Spleen (tissue), 11 donors: ENCODE measurements at regions not wholly inside any gene's neighbourhood (a gene's known extent, or its start where the extent isn't known, plus 50 kb on each side); places are given as distances from the start of the nearest gene placed in this dataset.

Source experiments
- DNase-seq: peaks from one replicate; pipeline ENCODE4 v3.0.0-alpha.2; 2020
- H3K27ac ChIP-seq, 8 donors: fragments of 200-600 bp; sonication (generic) in 7 of 8; 1 replicate in 4 of 8; 2 replicates in 4 of 8; pipeline versions ENCODE4 v1.5.0 to v1.8.0; 2016 to 2021; ENCODE audit warnings: inconsistent platforms in 4 of 8, mild to moderate bottlenecking in 4 of 8, moderate library complexity in 1 of 8
- H3K27me3 ChIP-seq, 7 donors: fragments of 200-600 bp; sonication (generic) in 6 of 7; replicated peaks in 1 of 7; 1 replicate in 4 of 7; 2 replicates in 3 of 7; pipeline versions ENCODE4 v1.5.0 to v1.8.0; 2016 to 2021; ENCODE audit warnings: inconsistent platforms in 3 of 7, mild to moderate bottlenecking in 1 of 7
- H3K36me3 ChIP-seq, 6 donors: fragments of 200-600 bp; sonication (generic) in 5 of 6; 1 replicate in 4 of 6; 2 replicates in 2 of 6; pipeline versions ENCODE4 v1.5.0 to v1.8.0; 2016 to 2021; ENCODE audit warnings: inconsistent platforms in 2 of 6
- H3K4me1 ChIP-seq, 6 donors: fragments of 200-600 bp; sonication (generic) in 5 of 6; 1 replicate in 3 of 6; 2 replicates in 3 of 6; pipeline versions ENCODE4 v1.5.0 to v1.8.0; 2016 to 2021; ENCODE audit warnings: inconsistent platforms in 3 of 6
- H3K4me3 ChIP-seq, 8 donors: fragments of 200-600 bp; sonication (generic) in 7 of 8; 1 replicate in 4 of 8; 2 replicates in 4 of 8; pipeline versions ENCODE4 v1.5.0 to v1.8.0; 2016 to 2021; ENCODE audit warnings: inconsistent platforms in 4 of 8, mild to moderate bottlenecking in 4 of 8, moderate library complexity in 2 of 8
- H3K9me3 ChIP-seq, 8 donors: fragments of 200-600 bp; sonication (generic) in 7 of 8; 1 replicate in 4 of 8; 2 replicates in 4 of 8; pipeline versions ENCODE4 v1.5.0 to v1.8.0; 2016 to 2021; ENCODE audit warnings: inconsistent platforms in 4 of 8
- CTCF ChIP-seq, 11 experiments: fragments of 200-600 bp in 7 of 11; fragments of 450-650 bp in 4 of 11; sonication (generic) in 4 of 11; IDR thresholded peaks in 8 of 11; conservative IDR thresholded peaks in 3 of 11; 1 replicate in 7 of 11; 2 replicates in 4 of 11; pipeline versions ENCODE4 v1.4.0 to v1.8.0; 2016 to 2021; ENCODE audit warnings: antibody characterized with exemption in 11 of 11, inconsistent platforms in 4 of 11, mild to moderate bottlenecking in 1 of 11
- POLR2A ChIP-seq, 3 donors: fragments of 450-650 bp; IDR thresholded peaks; one replicate each; pipeline ENCODE4 v1.5.1; 2017; ENCODE audit warnings: antibody characterized with exemption in 3 of 3, mild to moderate bottlenecking in 1 of 3
- POLR2AphosphoS5 ChIP-seq, 3 donors: sonication (generic); formaldehyde crosslinking; IDR thresholded peaks; one replicate each; pipeline ENCODE4 v1.5.1; 2017; ENCODE audit warnings: antibody characterized with exemption in 3 of 3
- WGBS, 5 donors: extraction: QIAGEN DNeasy Blood & Tissue Kit in 3 of 5; methylation state at CpG; one replicate each; pipeline versions ENCODE4 v1.1.5 to v1.1.7; 2013 to 2018; 5-methylcytosine and 5-hydroxymethylcytosine counted together
- intact Hi-C: fragments of 100-400 bp; cut with DNase I; formaldehyde crosslinking; loops from one replicate; pipeline ENCODE4 v1.15.0; 2023; ENCODE audit warnings: low total_unique reads
- donor health status: healthy with polysubstance abuse.
- donor health status: DM: no; HTN: no; CAD: no; lungs with moderate emphysema.
- donor health status: DM: no; HTN: no; CAD: no.
- donor health status: Bipolar disorder and iron deficiency.
- donor health status: healthy.
- donor health status: DM: no; HTN: no; CAD: no.
- donor health status: DM: yes; HTN: yes; CAD: no.

GRCh38 chr13:61857198-61857597, 441.5 kb upstream of the PCDH20 start:
- H3K36me3 ChIP-seq, result no peaks in the 10 kb centered on the region
- no peaks in the 10 kb centered on the region for H3K4me1 ChIP-seq
- H3K9me3 ChIP-seq, result peaks cover 0 to 9% (median 0%) of the 10 kb centered on the region in 8 donors
- TF ChIP-seq POLR2AphosphoS5 (IDR thresholded peaks at IDR 0.05) (no peak), POLR2A (IDR thresholded peaks at IDR 0.05) (no peak), CTCF (IDR thresholded peaks at IDR 0.05 in 8 of 11, conservative IDR thresholded peaks at IDR 0.05 in 3 of 11) (no peak)
- no peaks in the 10 kb centered on the region for H3K27me3 ChIP-seq
- intact Hi-C loops, result no loop called here
- H3K27ac ChIP-seq, result no peak overlapping the region
- 60 to 93% (median 80%) methylated on average over 3 of the region's 3 CpGs for WGBS, 5 donors
- DNase-seq, result no peak
- H3K4me3 ChIP-seq, result no peak overlapping the region

GRCh38 chr13:61852116-61852619, 436.5 kb upstream of the PCDH20 start:
- no peaks in the 10 kb centered on the region for H3K27me3 ChIP-seq
- 59 to 73% (median 64%) methylated on average over 5 of the region's 5 CpGs for WGBS, 5 donors
- TF ChIP-seq POLR2A (IDR thresholded peaks at IDR 0.05) (no peak), POLR2AphosphoS5 (IDR thresholded peaks at IDR 0.05) (no peak), CTCF (IDR thresholded peaks at IDR 0.05 in 8 of 11, conservative IDR thresholded peaks at IDR 0.05 in 3 of 11) (no peak)
- no peaks in the 10 kb centered on the region for H3K36me3 ChIP-seq
- no peak overlapping the region for H3K4me3 ChIP-seq
- intact Hi-C loops, result no loop called here
- H3K27ac ChIP-seq, result no peak overlapping the region
- DNase-seq, result no peak
- H3K4me1 ChIP-seq, result no peaks in the 10 kb centered on the region
- no peaks in the 10 kb centered on the region for H3K9me3 ChIP-seq

- 67 to 83% (median 70%) methylated on average over 3 of the region's 3 CpGs for WGBS, 5 donors
- Histone ChIP-seq H3K27me3 (no peaks in the 10 kb centered on the region), H3K4me1 (no peaks in the 10 kb centered on the region), H3K27ac (no peak overlapping the region), H3K9me3 (no peaks in the 10 kb centered on the region), H3K4me3 (no peak overlapping the region), H3K36me3 (no peaks in the 10 kb centered on the region)
- intact Hi-C loops, result no loop called here
- TF ChIP-seq CTCF (IDR thresholded peaks at IDR 0.05 in 8 of 11, conservative IDR thresholded peaks at IDR 0.05 in 3 of 11), result no peak
- no peak for TF ChIP-seq POLR2AphosphoS5 (IDR thresholded peaks at IDR 0.05)
- TF ChIP-seq POLR2A (IDR thresholded peaks at IDR 0.05), result no peak
- no peak for DNase-seq
These were observed 435.1 kb upstream of the PCDH20 start for GRCh38 chr13:61850794-61851193.

GRCh38 chr13:61838568-61838967, 422.9 kb upstream of the PCDH20 start:
- Histone ChIP-seq H3K27me3 (no peaks in the 10 kb centered on the region), H3K4me1 (no peaks in the 10 kb centered on the region), H3K9me3 (no peaks in the 10 kb centered on the region), H3K27ac (no peak overlapping the region), H3K36me3 (no peaks in the 10 kb centered on the region), H3K4me3 (no peak overlapping the region)
- TF ChIP-seq POLR2AphosphoS5 (IDR thresholded peaks at IDR 0.05) (no peak), CTCF (IDR thresholded peaks at IDR 0.05 in 8 of 11, conservative IDR thresholded peaks at IDR 0.05 in 3 of 11) (no peak), POLR2A (IDR thresholded peaks at IDR 0.05) (no peak)
- 72 to 84% (median 80%) methylated on average over 2 of the region's 2 CpGs for WGBS, 5 donors
- intact Hi-C loops, result no loop called here
- no peak for DNase-seq
